PC-9 (cell line): ENCODE measurements at regions not wholly inside any gene's neighbourhood (a gene's known extent, or its start where the extent isn't known, plus 50 kb on each side); places are given as distances from the start of the nearest gene placed in this dataset.

Experiments used
- BruUV-seq: library from RNA; stranded (reverse); fragments of 400-500 nt; replicated peaks from 2 replicates; lab custom pipeline; 2021; lab: Mats Ljungman, UMichigan
- CTCF ChIA-PET: fragments of 300-600 bp; sonication (Branson Sonifier 250); formaldehyde crosslinking; loops from one replicate; lab custom pipeline; 2022; ENCODE audit warnings: antibody characterized with exemption; lab: Charles Lee
- POLR2A ChIA-PET: fragments of 300-600 bp; sonication (Branson Sonifier 250); formaldehyde crosslinking; loops from one replicate; lab custom pipeline; 2022; ENCODE audit warnings: antibody characterized with exemption; ENCODE audit not compliant: unreplicated experiment; lab: Charles Lee
- DNase-seq, 2 experiments: peaks; one replicate each; pipeline versions ENCODE4 v3.0.0 to v3.0.0-alpha.2; 2015 to 2022; ENCODE audit warnings: mixed read lengths in 1 of 2
- H2AFZ ChIP-seq: fragments of 200-600 bp; sonication (generic); 2 replicates; pipeline ENCODE4 v1.8.1; 2017; ENCODE audit warnings: antibody characterized with exemption
- H3F3A ChIP-seq: fragments of 200-600 bp; sonication (generic); 2 replicates; pipeline ENCODE4 v1.8.1; 2017; ENCODE audit warnings: antibody characterized with exemption, mild to moderate bottlenecking, low read depth; ENCODE audit not compliant: insufficient read depth
- H3K27ac ChIP-seq: fragments of 200-600 bp; sonication (generic); 2 replicates; pipeline ENCODE4 v1.6.1; 2016; ENCODE audit warnings: mixed run types
- H3K27me3 ChIP-seq: fragments of 200-600 bp; sonication (generic); 2 replicates; pipeline ENCODE4 v1.6.1; 2016; ENCODE audit warnings: low read depth, mixed run types; ENCODE audit not compliant: insufficient read depth
- H3K36me3 ChIP-seq: fragments of 200-600 bp; sonication (generic); 2 replicates; pipeline ENCODE4 v1.6.1; 2016; ENCODE audit warnings: low read depth, mixed run types
- H3K4me1 ChIP-seq: fragments of 200-600 bp; sonication (generic); replicated peaks from 2 replicates; pipeline ENCODE4 v1.6.1; 2016; ENCODE audit warnings: mixed run types; ENCODE audit not compliant: insufficient read depth
- H3K4me2 ChIP-seq: fragments of 200-600 bp; sonication (generic); 2 replicates; pipeline ENCODE4 v1.6.1; 2017; ENCODE audit warnings: mixed run types
- H3K4me3 ChIP-seq: fragments of 200-600 bp; sonication (generic); 2 replicates; pipeline ENCODE4 v1.6.1; 2016; ENCODE audit warnings: mixed run types
- H3K79me2 ChIP-seq: fragments of 200-600 bp; sonication (generic); 2 replicates; pipeline ENCODE4 v1.6.1; 2017; ENCODE audit warnings: low read depth, mixed run types
- H3K9me2 ChIP-seq: fragments of 200-600 bp; sonication (generic); 2 replicates; pipeline ENCODE4 v1.8.1; 2017; ENCODE audit warnings: mild to moderate bottlenecking; ENCODE audit not compliant: insufficient read depth
- H3K9me3 ChIP-seq: fragments of 200-600 bp; sonication (generic); 2 replicates; pipeline ENCODE4 v1.8.1; 2016; ENCODE audit warnings: low read depth; ENCODE audit not compliant: insufficient read depth
- H4K20me1 ChIP-seq: fragments of 200-600 bp; sonication (generic); 2 replicates; pipeline ENCODE4 v1.8.1; 2017; ENCODE audit not compliant: insufficient read depth
- EZH2 ChIP-seq: fragments of 200-600 bp; sonication (generic); IDR thresholded peaks from 2 replicates; pipeline ENCODE4 v1.8.0; 2017; ENCODE audit warnings: antibody characterized with exemption, low read depth
- intact Hi-C: fragments of 100-400 bp; cut with micrococcal nuclease; formaldehyde crosslinking; loops from one replicate; pipeline ENCODE4 v1.10.0; 2022; ENCODE audit not compliant: unreplicated experiment
- TF ChIP-seq, protein P1 (sequence below): fragments of 200-600 bp; sonication (generic); conservative IDR thresholded peaks from 2 replicates; pipeline ENCODE4 v1.6.1; 2017; ENCODE audit warnings: mixed run types, antibody characterized with exemption, mild to moderate bottlenecking, moderate library complexity

DNA sequence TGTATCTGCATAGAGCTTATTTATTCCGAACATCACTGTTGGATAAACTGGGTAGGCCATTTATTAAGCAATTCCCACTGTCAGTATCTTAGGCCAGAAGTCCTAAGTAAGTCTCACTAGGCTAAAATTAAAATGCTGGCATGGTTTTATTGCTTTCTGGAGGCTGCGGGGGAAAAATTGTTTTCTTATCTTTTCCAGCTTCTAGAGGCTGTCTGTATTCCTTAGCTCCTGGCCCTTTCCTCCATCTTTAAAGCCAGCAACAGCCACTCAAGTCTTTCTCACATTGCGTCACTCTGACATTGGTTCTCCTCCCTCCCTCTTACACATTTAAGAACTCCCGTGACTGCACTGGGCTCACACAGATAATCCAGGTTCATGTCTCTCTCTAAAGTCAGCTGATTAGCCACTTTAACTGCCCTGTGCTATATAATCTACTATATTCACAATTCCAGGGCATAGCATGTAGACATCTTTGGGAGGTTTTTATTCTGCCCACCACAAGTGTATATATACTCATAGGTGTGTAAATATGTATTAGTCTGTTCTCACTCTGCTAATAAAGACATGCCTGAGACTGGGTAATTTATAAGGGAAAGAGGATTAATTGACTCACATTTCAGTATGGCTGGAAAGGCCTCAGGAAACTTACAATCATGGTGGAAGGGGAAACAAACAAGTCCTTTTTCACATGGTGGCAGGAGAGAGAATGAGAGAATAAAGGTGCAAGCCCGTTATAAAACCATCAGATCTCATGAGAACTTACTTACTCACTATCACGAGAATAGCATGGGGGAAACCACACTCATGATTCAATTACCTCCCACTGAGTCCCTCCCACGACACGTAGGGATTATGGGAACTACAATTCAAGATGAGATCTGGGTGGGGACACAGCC lies 113.5 kb upstream of the SLC7A14 start:
- Histone ChIP-seq H3K27ac (no peak overlapping the region), H3K4me1 (no peaks in the 10 kb centered on the region), H4K20me1 (no peaks in the 10 kb centered on the region), H3K4me2 (no peak overlapping the region), H2AFZ (no peak overlapping the region), H3K4me3 (no peak overlapping the region), H3F3A (no peaks in the 10 kb centered on the region), H3K36me3 (no peaks in the 10 kb centered on the region), H3K9me3 (no peaks in the 10 kb centered on the region), H3K79me2 (no peaks in the 10 kb centered on the region), H3K27me3 (no peaks in the 10 kb centered on the region), H3K9me2 (no peaks in the 10 kb centered on the region; the same call in 1 of the 2 replicates)
- TF ChIP-seq, protein P1, sequence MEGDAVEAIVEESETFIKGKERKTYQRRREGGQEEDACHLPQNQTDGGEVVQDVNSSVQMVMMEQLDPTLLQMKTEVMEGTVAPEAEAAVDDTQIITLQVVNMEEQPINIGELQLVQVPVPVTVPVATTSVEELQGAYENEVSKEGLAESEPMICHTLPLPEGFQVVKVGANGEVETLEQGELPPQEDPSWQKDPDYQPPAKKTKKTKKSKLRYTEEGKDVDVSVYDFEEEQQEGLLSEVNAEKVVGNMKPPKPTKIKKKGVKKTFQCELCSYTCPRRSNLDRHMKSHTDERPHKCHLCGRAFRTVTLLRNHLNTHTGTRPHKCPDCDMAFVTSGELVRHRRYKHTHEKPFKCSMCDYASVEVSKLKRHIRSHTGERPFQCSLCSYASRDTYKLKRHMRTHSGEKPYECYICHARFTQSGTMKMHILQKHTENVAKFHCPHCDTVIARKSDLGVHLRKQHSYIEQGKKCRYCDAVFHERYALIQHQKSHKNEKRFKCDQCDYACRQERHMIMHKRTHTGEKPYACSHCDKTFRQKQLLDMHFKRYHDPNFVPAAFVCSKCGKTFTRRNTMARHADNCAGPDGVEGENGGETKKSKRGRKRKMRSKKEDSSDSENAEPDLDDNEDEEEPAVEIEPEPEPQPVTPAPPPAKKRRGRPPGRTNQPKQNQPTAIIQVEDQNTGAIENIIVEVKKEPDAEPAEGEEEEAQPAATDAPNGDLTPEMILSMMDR = no peak
- no peak for TF ChIP-seq EZH2
- ChIA-PET POLR2A (no interaction called here), CTCF (no interaction called here)
- intact Hi-C loops = no loop called here
- DNase-seq = no peak
- BruUV-seq = no TSS peak

DNA sequence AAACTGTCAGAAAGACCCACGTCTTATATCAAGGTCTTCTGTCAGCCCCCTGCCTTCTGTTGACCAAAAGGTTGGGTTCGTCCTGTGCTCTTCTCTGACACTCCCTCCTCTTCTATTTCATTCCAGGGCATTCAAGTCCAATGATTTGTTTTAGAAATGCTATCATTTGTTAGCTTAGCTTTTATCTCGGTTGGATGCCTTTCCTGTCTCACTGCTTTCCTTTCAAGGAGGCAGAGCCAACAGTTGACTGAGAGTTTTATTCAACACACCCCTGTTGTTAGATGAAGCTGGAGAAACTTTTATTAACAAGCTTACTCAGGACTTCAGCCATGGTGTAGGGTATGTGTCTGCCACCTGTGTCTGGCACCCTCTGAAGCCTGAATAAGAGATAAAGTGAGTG lies 112.0 kb upstream of the SLC7A14 start:
- Histone ChIP-seq H3K4me2 (no peak overlapping the region), H3F3A (no peaks in the 10 kb centered on the region; the same call in 1 of the 2 replicates), H3K9me3 (peaks cover 3% of the 10 kb centered on the region; the same call in 1 of the 2 replicates), H3K9me2 (no peaks in the 10 kb centered on the region; the same call in none of the 2 replicates), H2AFZ (no peak overlapping the region), H3K36me3 (no peaks in the 10 kb centered on the region), H3K79me2 (no peaks in the 10 kb centered on the region), H4K20me1 (no peaks in the 10 kb centered on the region), H3K4me3 (no peak overlapping the region), H3K4me1 (peaks cover 6% of the 10 kb centered on the region), H3K27me3 (no peaks in the 10 kb centered on the region), H3K27ac (no peak overlapping the region)
- TF ChIP-seq EZH2 = no peak
- TF ChIP-seq, protein P1 = no peak
- CTCF ChIA-PET = no interaction called here
- DNase-seq = no peak
- intact Hi-C loops = no loop called here
- POLR2A ChIA-PET = no interaction called here
- BruUV-seq = no TSS peak

DNA sequence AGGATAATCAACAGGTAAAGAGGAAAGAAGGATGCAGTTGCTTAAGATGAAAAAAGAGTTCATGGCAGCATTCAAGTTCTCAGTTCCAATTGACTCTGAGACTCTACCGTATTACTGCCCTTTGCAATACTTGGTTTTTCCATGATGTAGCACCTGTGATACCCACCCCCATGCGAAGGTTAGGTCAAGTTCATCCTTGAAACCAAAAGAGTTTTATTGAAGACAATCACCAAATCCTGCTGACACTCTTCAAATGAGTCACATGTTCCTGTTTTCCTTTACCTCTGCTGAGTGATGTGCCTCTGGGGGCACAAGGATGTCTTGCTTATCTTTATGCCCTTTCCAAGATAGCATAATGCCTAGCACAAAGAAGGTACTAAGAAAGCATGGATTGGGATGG lies 111.3 kb upstream of the SLC7A14 start:
- Histone ChIP-seq H3K27ac (no peak overlapping the region), H2AFZ (no peak overlapping the region), H3K9me3 (peaks cover 5% of the 10 kb centered on the region; the same call in 1 of the 2 replicates), H3K36me3 (no peaks in the 10 kb centered on the region), H4K20me1 (no peaks in the 10 kb centered on the region), H3F3A (no peaks in the 10 kb centered on the region; the same call in 1 of the 2 replicates), H3K4me2 (no peak overlapping the region), H3K4me1 (peaks cover 14% of the 10 kb centered on the region), H3K79me2 (no peaks in the 10 kb centered on the region), H3K4me3 (no peak overlapping the region), H3K27me3 (no peaks in the 10 kb centered on the region), H3K9me2 (no peaks in the 10 kb centered on the region; the same call in none of the 2 replicates)
- BruUV-seq = no TSS peak
- DNase-seq = no peak
- intact Hi-C loops = no loop called here
- TF ChIP-seq, protein P1 = no peak
- no peak for TF ChIP-seq EZH2
- POLR2A ChIA-PET = no interaction called here
- CTCF ChIA-PET = no interaction called here
